CD4-positive, alpha-beta T cell (primary cell): ENCODE measurements at regions not wholly inside any gene's neighbourhood (a gene's known extent, or its start where the extent isn't known, plus 50 kb on each side); places are given as distances from the start of the nearest gene placed in this dataset.

ENCODE experiments used
- ATAC-seq: fragments of 200-7000 bp; cut with Tn5 transposase; one replicate; pipeline ENCODE4 v1.10.0; 2022; ENCODE audit warnings: mild to moderate bottlenecking; ENCODE audit not compliant: poor library complexity
- CTCF ChIA-PET: fragments of 350-600 bp; sonication (Branson Sonifier 250); formaldehyde crosslinking; loops from one replicate; lab custom pipeline; 2021; ENCODE audit warnings: antibody characterized with exemption, inconsistent platforms; lab: Charles Lee
- POLR2A ChIA-PET: fragments of 350-600 bp; sonication (Branson Sonifier 250); formaldehyde crosslinking; loops from one replicate; lab custom pipeline; 2021; ENCODE audit warnings: antibody characterized with exemption, inconsistent platforms; lab: Charles Lee
- DNase-seq, 14 experiments: peaks; one replicate each; pipeline ENCODE4 v3.0.0-alpha.2; 2013 to 2020; ENCODE audit warnings: mixed read lengths in 2 of 14
- H3K27ac ChIP-seq, 2 donors: one replicate each; pipeline versions ENCODE4 v1.5.1 to v1.7.0; 2013; ENCODE audit warnings: low read length in 2 of 2, low read depth in 1 of 2, mild to moderate bottlenecking in 1 of 2
- H3K27me3 ChIP-seq, 2 experiments: 1 replicate in 1 of 2; 2 replicates in 1 of 2; pipeline versions ENCODE4 v1.6.1 to v1.7.0; 2013; ENCODE audit warnings: low read length in 2 of 2, control low read depth in 1 of 2, mild to moderate bottlenecking in 1 of 2, moderate library complexity in 1 of 2; ENCODE audit not compliant: insufficient read depth in 2 of 2, control insufficient read depth in 1 of 2
- H3K36me3 ChIP-seq: one replicate; pipeline ENCODE4 v1.6.1; 2013; ENCODE audit warnings: low read length, control low read depth; ENCODE audit not compliant: insufficient read depth
- H3K4me1 ChIP-seq: one replicate; pipeline ENCODE4 v1.6.1; 2013; ENCODE audit warnings: low read length, control low read depth; ENCODE audit not compliant: insufficient read depth
- H3K4me3 ChIP-seq: one replicate; pipeline ENCODE4 v1.5.1; 2013; ENCODE audit warnings: mild to moderate bottlenecking, low read length, moderate library complexity
- H3K9me3 ChIP-seq, 2 experiments: 1 replicate in 1 of 2; 2 replicates in 1 of 2; pipeline versions ENCODE4 v1.6.1 to v1.7.0; 2013; ENCODE audit warnings: low read length in 2 of 2, mild to moderate bottlenecking in 2 of 2, control low read depth in 1 of 2, moderate library complexity in 1 of 2; ENCODE audit not compliant: control insufficient read depth in 1 of 2, insufficient read depth in 1 of 2
- H3K27ac Mint-ChIP-seq: one replicate; pipeline ENCODE4 v1.8.0; 2020; ENCODE audit warnings: mixed read lengths
- H3K27me3 Mint-ChIP-seq: one replicate; pipeline ENCODE4 v1.8.0; 2021; ENCODE audit warnings: mixed read lengths
- H3K36me3 Mint-ChIP-seq: one replicate; pipeline ENCODE4 v1.8.0; 2021; ENCODE audit warnings: low read depth, mixed read lengths
- H3K4me1 Mint-ChIP-seq: one replicate; pipeline ENCODE4 v1.8.0; 2021; ENCODE audit warnings: low read depth, mixed read lengths
- H3K4me3 Mint-ChIP-seq: one replicate; pipeline ENCODE4 v1.8.0; 2020; ENCODE audit warnings: mild to moderate bottlenecking, mixed read lengths
- H3K9me3 Mint-ChIP-seq: one replicate; pipeline ENCODE4 v1.8.0; 2020; ENCODE audit warnings: mixed read lengths
- intact Hi-C, 2 experiments: fragments of 100-400 bp; cut with DNase I in 1 of 2; cut with micrococcal nuclease in 1 of 2; formaldehyde crosslinking; loops; one replicate each; pipeline versions ENCODE4 v1.15.1 to v1.9.0; 2023 to 2025; cut with DNase I, micrococcal nuclease
- TF ChIP-seq, protein P1 (sequence below): fragments of 200-600 bp; IDR thresholded peaks from one replicate; pipeline ENCODE4 v1.8.0; 2022; ENCODE audit warnings: antibody characterized with exemption, mild to moderate bottlenecking

DNA sequence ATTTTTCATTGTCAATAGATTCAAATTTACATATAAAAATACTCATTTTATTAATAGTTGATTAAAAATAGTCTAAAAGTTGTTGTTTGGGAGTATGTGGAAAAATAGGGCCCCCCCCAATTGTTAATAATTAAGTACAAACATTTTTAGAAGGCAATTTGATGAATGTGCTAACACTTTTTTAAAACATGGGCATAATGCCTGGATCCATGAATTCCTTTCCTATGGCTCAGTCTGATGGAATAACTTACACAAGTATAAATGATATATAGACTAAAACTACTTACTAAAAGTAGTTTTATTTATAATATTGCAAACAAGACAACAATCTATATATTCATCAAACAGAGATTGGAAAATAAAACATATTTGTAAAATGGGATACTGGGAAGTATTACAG, 247.2 kb upstream of the LRRN1 start:
- intact Hi-C loops = no loop called here
- peaks cover 4% of the 10 kb centered on the region for H3K9me3 Mint-ChIP-seq
- ChIA-PET POLR2A (no interaction called here), CTCF (no interaction called here)
- no peaks in the 10 kb centered on the region for H3K4me1 Mint-ChIP-seq
- peaks cover 4% of the 10 kb centered on the region for H3K27me3 Mint-ChIP-seq
- H3K27ac Mint-ChIP-seq = no peak overlapping the region
- H3K27me3 ChIP-seq = no peaks in the 10 kb centered on the region
- TF ChIP-seq, protein P1, sequence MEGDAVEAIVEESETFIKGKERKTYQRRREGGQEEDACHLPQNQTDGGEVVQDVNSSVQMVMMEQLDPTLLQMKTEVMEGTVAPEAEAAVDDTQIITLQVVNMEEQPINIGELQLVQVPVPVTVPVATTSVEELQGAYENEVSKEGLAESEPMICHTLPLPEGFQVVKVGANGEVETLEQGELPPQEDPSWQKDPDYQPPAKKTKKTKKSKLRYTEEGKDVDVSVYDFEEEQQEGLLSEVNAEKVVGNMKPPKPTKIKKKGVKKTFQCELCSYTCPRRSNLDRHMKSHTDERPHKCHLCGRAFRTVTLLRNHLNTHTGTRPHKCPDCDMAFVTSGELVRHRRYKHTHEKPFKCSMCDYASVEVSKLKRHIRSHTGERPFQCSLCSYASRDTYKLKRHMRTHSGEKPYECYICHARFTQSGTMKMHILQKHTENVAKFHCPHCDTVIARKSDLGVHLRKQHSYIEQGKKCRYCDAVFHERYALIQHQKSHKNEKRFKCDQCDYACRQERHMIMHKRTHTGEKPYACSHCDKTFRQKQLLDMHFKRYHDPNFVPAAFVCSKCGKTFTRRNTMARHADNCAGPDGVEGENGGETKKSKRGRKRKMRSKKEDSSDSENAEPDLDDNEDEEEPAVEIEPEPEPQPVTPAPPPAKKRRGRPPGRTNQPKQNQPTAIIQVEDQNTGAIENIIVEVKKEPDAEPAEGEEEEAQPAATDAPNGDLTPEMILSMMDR = no peak
- DNase-seq (no peak), ATAC-seq (no peak)
- H3K4me1 ChIP-seq = no peaks in the 10 kb centered on the region
- H3K27ac ChIP-seq = no peak overlapping the region
- H3K36me3 ChIP-seq = no peaks in the 10 kb centered on the region
- H3K4me3 ChIP-seq = no peak overlapping the region
- H3K9me3 ChIP-seq = no peaks in the 10 kb centered on the region
- no peaks in the 10 kb centered on the region for H3K36me3 Mint-ChIP-seq
- no peak overlapping the region for H3K4me3 Mint-ChIP-seq

DNA sequence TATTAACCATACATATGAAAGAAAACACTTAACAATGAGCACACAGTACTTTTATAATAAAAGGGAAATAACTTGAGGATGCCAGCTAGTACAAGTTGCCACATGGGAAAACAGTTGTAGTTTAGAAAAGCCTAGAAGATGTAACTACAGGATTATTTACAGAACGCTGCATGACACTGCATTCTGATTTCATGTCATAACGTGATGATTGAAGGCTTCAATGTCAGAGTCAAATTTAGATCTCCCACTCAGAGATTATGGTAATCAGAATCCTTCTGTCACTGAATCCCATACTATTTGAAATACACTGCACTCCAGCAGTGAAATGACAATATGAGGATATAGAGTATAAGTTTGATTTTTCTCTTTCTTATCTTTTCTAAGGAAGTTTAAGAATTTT, 253.9 kb upstream of the LRRN1 start:
- Histone ChIP-seq H3K27me3 (no peaks in the 10 kb centered on the region), H3K4me1 (no peaks in the 10 kb centered on the region), H3K27ac (no peak overlapping the region), H3K4me3 (no peak overlapping the region), H3K9me3 (peaks cover 0 to 9% of the 10 kb centered on the region in 2 experiments), H3K36me3 (no peaks in the 10 kb centered on the region)
- Mint-ChIP-seq H3K4me1 (no peaks in the 10 kb centered on the region), H3K36me3 (no peaks in the 10 kb centered on the region), H3K9me3 (peaks cover 3% of the 10 kb centered on the region), H3K27me3 (no peaks in the 10 kb centered on the region), H3K27ac (no peak overlapping the region), H3K4me3 (no peak overlapping the region)
- TF ChIP-seq, protein P1 = no peak
- ChIA-PET POLR2A (no interaction called here), CTCF (no interaction called here)
- ATAC-seq (no peak), DNase-seq (no peak)
- intact Hi-C loops = no loop called here

DNA sequence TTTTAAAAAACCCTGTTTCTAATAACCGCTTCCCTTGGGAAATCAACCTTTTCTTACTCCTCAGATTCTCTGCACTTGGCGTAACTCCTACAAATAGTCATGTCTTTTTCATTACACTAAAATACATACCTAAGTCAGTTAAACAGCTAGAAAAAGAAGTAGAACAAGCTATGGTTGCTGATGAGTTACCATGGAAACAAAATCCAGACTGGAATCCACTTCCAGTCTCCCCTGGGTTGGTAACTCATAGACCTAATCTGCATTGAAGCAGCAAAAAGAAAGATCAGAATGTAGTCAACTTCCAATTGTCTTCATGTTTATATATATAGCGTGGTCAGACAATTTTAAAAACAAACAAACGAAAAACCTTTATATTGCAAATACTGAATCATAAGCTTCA, 260.8 kb upstream of the LRRN1 start:
- CTCF ChIA-PET = no interaction called here
- H3K27me3 ChIP-seq = no peaks in the 10 kb centered on the region
- no peaks in the 10 kb centered on the region for H3K9me3 ChIP-seq
- Mint-ChIP-seq H3K9me3 (peaks cover under 1% of the 10 kb centered on the region), H3K36me3 (no peaks in the 10 kb centered on the region), H3K27ac (no peak overlapping the region), H3K4me1 (no peaks in the 10 kb centered on the region), H3K4me3 (no peak overlapping the region), H3K27me3 (no peaks in the 10 kb centered on the region)
- ATAC-seq = no peak
- H3K4me1 ChIP-seq = no peaks in the 10 kb centered on the region
- TF ChIP-seq, protein P1 = no peak
- H3K36me3 ChIP-seq = no peaks in the 10 kb centered on the region
- no peak for DNase-seq
- no peak overlapping the region for H3K4me3 ChIP-seq
- intact Hi-C loops = no loop called here
- H3K27ac ChIP-seq = no peak overlapping the region
- POLR2A ChIA-PET = no interaction called here
